NCI-H526 (cell line): ENCODE measurements at regions not wholly inside any gene's neighbourhood (a gene's known extent, or its start where the extent isn't known, plus 50 kb on each side); places are given as distances from the start of the nearest gene placed in this dataset.
"Not testable (repeated sequence)": the region's sequence is repeated elsewhere in the genome, so short reads cannot be mapped to it uniquely, and the experiment has no call there.

Experiments used
- DNase-seq, 2 experiments: peaks; one replicate each; lab custom pipeline; 2025; lab: John Stamatoyannopoulos, UW

DNA sequence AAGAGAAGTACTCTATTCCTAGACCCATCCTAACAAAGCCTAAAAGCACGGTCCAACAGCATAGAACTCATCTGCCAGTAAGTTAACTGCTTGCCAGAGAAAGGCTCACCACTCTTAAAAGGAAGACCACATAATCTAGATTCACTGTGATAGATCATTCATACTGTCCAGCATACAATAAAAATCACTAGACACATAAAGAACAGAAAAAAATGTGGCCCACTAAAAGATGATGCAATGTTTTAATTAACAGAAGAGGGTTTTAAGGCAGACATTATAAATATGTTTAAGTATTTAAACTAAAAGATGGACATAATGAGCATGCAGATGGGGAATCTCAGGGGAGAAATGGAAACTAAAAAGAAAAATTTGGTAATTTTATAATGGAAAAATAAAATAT lies 157.5 kb upstream of the CDH4 start:
- DNase-seq = no peak

DNA sequence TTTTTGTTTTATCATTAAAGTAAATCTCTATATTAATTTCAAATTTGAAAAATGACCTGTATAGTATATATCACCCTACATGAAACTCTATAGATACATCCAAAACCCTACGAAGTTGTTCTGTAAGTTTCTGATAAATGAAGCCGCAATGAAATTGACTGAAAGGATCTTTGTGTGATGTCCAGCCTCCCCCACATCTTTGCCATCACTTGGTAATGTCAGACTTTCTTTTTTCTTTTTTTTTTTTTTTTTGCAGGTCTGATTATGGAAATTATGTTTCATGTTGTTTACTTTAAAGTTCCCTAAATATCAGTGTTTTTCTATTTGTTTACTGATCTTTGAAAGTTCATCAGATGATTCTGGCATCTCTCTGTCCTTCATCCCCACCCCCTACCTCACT lies 155.6 kb upstream of the CDH4 start:
- DNase-seq = no peak

DNA sequence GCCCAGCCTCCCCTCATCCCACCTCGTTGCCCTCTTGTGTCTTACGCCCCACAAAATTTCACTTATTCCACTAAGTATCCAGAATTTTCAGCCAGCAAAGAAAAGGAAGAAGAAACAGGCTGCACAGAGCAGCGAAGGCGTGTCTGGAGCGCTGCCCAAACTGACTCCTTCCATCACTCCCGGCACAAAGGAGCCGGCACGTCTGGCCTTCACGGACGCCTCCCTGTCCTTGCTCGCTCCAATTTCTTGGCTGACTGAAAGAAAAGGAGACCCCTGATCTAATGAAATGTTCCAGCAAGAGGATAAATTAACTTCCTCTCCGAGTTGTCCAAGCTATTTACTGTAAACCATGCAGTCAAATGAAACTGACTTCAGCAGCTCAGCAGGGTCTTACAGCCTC lies 152.3 kb upstream of the CDH4 start:
- no peak for DNase-seq

- no peak for DNase-seq
Observed at GRCh38 chr20:61100489-61100888, 151.6 kb upstream of the CDH4 start.

- DNase-seq = not testable (repeated sequence)
Observed at GRCh38 chr20:61101321-61101720, 150.7 kb upstream of the CDH4 start.

DNA sequence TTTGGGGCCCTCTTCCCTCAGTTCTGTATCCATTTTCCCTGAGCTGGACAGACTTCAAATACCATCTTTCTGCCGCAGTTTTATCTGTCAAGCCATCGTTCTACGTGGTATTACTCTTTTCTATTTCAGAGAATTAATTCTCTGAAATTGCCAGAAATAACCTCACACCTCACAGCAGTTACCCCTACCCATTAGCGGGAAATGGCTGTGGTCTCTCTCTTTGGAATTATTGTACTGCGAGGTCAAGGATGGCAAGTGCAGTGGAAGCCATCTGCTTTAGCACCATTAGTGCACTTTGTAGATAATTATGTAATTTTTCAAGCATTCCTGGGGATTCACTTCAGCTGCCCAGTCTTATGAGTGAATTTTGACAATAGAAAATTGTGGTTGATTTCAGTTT lies 147.8 kb upstream of the CDH4 start:
- DNase-seq = no peak

DNA sequence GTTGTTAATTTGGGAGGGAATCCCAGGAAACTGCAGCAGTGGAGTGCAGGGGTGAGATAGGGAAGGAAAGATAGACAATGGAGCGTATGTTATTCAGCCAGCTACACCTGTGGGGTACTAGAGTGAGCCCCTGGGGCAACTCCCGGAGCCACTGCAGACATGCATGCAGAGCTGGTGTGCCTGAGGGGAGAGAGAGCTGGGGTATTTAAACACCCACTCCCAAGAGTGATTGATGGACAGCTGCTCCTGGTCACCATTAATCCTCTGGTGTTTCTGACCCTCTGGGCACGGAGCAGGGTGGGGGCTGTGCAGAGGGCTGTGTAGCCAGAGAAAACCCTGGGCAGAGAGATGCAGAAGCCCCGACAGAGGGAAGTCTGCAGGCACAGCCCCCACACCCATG lies 146.7 kb upstream of the CDH4 start:
- DNase-seq = peak in 1 of 2 experiments; percentile 41

DNA sequence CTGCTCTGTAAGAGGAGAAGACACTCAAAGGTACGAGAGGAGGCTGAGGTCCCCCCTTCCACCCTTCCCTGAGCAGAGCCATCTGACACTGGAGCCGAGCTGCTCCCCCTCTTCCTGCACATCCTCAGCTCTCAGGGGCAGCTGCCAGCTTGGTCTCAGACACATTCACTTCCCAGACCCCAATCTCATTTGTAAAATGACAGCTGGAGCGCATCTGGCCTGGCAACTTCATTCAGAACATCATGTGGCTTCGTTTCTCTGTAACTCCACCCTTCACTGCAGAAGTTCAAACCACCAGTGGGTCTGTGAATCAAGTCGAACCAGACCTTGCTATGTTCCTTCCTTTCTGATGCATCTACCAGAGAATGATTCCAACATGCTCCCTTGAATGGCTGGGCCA lies 145.6 kb upstream of the CDH4 start:
- no peak for DNase-seq

DNA sequence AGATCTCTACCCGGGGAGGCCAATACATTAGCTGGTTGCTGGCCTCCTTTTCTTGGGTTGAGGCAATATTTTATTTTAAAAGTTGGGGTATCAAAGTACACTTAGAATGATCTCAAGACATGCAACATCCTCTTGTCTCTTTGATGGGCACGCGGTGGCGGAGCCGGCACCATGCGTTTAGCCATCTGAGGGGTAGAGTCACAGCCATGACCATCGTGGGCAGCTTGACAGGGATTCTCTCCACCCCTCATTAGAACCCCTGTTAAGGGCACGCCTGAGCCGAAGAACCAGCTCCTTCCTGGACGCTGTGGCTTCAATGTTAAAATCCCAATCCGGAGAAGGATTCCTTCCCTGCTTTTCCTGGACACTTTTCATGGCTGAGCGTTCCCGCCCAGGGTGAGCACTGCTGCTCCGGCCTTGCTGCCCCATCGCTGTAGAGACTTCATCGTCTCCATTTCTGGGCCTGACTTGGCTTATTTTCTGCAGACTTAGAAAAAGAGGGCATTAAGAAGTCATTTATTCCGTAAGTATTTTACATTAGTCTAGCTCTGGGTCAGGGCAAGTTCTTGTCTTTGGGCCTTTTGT lies 142.7 kb upstream of the CDH4 start:
- DNase-seq = no peak

DNA sequence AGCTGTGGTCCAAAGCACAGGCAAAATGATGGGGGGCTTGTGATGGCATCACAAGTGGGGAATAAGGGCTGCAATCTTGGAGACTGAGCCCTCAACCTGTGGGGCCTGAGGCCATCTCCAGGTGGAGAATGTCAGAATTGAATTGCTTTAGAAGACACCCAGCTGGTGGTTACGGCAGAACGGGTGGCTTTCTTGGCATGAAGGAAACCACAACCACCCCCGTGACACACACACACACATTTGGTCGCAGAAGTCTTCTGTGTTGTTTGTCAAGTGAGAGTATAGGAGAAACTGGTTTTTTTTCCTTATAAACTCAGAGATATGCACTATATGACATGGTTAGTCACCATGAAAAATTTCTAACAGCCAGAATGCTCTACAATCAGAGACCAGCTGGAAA lies 139.5 kb upstream of the CDH4 start:
- no peak for DNase-seq

DNA sequence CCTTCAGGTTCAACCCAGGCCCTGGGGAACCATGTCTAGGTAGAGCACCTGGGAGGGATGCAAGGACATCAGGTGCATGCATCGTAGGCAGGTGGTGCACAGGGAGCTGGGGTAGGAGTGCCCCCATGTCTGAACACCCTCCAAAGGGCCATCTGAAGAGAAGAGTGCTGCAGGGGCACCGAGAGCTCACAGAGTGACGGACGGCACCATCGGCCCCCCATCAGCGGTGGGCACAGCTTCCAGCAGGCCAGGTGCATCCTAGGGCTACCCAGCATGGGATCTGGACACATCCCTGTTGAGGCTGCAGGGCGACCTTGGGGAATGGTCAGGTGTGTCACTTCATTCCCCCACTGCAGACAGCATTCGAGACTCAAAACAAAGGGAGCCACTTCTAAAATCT lies 138.3 kb upstream of the CDH4 start:
- DNase-seq = no peak

- DNase-seq = no peak
Observed at GRCh38 chr20:61114493-61115175, 137.4 kb upstream of the CDH4 start.

DNA sequence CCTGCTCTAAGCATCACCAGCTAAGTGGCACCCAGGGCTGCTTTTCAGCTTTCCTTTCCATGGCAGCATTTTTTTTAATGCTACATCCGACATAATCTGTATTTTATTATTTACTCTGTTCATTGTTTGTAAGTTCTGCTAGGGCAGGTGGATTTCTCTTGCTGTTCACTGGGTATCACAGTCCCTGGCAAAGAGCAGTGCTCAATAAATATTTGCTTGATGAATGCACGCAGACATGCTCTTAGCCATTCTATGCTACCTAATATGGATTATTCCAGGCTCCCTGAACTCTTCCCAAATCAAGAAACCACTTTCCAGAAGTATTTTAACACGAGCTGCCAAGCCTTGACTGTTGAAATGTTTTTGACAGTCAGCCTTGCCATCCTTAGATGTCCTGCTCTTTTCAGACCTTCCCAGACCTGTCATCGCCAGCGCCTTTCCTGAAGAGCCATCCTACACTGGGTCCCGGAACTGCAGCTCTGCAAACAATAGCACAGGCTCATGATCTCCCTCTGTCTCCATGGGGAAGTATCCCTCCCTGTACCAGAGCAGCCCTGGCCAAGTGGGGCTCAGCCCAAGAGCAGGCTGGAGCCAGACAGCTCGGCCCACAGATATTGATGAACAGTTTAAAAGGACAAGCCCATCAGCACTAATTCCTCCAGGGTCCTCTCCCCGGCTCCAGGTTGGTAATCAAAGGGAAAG lies 136.5 kb upstream of the CDH4 start:
- DNase-seq = peak in 1 of 2 experiments; percentile 13

DNA sequence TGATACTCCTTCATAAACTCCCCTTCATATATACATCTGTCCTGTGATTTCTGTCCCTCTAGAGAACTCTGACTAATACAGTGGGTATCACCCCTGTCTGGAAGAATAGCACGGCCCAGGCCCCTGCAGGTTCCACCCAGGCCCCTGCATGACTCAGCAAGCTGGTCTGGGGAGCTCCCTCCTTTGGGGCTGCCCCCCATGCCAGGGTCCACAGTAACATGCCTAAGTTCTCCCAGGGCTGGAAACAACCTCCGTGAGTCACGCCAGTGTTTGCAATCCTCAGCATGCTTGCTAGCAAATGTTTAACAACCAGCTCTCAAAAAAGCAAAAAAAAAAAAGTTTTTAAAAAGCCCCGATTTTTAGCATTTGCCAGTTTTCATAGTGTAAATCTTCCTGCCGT lies 134.3 kb upstream of the CDH4 start:
- DNase-seq = no peak

DNA sequence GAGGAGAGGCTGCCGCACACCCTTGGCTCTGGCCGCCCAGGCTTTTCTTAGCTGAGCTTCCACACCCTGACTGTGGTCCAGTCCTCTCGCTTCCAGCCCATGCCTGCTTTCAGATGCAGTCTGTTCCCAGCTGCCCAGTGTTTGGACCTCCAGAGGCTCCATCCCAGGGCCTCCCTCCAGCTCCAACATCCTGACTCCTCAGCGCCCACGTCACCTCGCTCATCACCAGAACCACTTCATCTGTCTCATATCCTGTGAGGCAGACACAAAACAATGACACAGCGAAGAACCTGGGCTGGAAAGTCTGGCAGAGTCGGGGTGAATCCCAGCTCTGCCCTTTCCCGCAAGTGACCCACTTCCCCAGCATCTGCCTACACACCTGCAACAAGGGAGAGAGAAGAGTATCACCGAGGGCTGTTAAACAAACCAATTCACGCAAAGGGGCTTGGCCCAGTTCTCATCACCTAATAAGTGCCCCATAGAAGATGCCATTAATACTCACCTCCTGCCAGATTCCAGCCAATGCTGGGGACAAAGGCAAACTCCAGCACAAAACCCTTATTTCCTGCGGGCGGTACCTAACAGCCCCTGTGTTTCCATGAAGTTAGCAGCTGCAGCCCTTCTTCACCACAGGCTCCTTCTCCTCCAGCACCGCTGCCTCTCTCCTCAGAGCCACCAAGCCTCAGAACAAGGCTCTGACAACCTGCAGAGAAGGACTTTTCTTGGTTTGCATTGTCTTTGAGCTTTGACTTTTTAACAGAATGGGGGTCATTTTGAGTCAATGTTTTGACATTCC lies 133.4 kb upstream of the CDH4 start:
- DNase-seq = no peak

DNA sequence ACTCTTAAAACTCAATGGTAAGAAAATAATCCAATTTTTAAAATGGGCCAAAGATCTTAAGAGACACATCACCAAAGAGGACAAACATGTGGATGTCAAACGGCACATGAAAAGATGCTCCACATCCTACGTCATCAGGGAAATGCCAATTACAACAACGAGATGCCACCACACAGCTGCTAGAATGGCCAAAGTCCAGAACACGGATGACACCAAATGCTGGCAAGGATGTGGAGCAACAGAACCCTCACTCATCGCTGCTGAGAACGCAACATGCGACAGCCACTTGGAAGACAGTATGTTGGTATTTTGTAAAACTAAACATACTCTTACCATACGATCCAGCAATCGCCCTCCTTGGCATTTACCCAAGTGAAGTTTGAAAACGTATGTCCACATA lies 132.8 kb upstream of the CDH4 start:
- no peak for DNase-seq

- DNase-seq = no peak
Observed at GRCh38 chr20:61119794-61120410, 132.2 kb upstream of the CDH4 start.

GRCh38 chr20:61120595-61121515 lies 131.2 kb upstream of the CDH4 start:
- DNase-seq = peak; percentile 58 to 84

DNA sequence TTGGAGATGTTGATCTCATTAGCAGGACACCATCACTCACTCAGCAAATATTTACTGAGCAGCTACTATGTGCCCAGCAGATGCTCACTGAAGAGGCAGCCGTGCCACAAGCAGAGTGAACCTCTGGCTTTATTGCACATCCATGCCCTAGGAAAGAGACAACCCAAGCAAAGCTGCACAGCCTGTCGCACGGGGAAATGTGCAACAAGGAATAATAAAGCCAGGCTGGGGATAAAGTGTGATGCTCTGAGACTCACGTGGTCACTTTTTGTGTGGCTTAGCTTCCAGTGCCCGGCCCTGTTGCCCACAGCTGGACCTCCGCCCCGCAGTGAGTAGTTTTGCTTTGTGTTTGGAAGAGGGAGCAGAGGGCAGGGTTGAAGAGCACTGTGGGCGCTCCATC lies 130.4 kb upstream of the CDH4 start:
- no peak for DNase-seq

DNA sequence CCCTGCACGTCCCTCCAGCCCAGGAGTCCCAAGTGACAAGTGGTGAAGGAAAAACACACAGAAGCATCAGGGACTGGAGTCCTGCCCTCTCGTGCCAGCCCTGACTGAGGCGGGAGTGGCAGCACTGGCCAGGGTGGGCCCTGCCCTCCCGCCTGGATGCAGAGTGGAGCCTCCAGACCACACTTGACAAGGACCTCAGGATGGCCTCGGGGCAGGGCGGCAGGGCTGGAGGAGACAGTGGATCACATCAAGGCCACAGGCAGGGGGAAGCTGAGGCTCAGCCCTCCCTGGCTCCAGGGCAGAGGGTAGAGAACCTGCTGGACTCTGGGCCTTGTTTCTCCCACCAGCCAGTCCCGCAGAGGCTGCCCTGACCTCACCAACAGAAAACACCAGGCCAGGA lies 128.8 kb upstream of the CDH4 start:
- no peak for DNase-seq

- no peak for DNase-seq
Observed at GRCh38 chr20:61123751-61124368, 128.2 kb upstream of the CDH4 start.
